G401 (cell line): ENCODE measurements at regions not wholly inside any gene's neighbourhood (a gene's known extent, or its start where the extent isn't known, plus 50 kb on each side); places are given as distances from the start of the nearest gene placed in this dataset.
"Not testable (repeated sequence)": the region's sequence is repeated elsewhere in the genome, so short reads cannot be mapped to it uniquely, and the experiment has no call there.

ENCODE experiments used
- DNase-seq: peaks from one replicate; pipeline ENCODE4 v3.0.0-alpha.2; 2015; ENCODE audit warnings: low spot score
- in situ Hi-C: cut with HindIII; loops from 2 replicates; pipeline ENCODE4 v1.10.0; 2016; ENCODE audit warnings: low sequenced_read_pairs, mixed read lengths

- in situ Hi-C loops = no loop called here
- DNase-seq = no peak
These were observed 599.6 kb upstream of the GHITM start for GRCh38 chr10:83539528-83540308.

GRCh38 chr10:83541046-83541445 is 598.3 kb upstream of the GHITM start:
- in situ Hi-C loops = no loop called here
- DNase-seq = no peak

- in situ Hi-C loops = no loop called here
- no peak for DNase-seq
These were observed 596.4 kb upstream of the GHITM start for GRCh38 chr10:83542774-83543411.

- in situ Hi-C loops = no loop called here
- DNase-seq = no peak
These were observed 595.4 kb upstream of the GHITM start for GRCh38 chr10:83543691-83544462.

GRCh38 chr10:83545901-83546391 is 593.4 kb upstream of the GHITM start:
- in situ Hi-C loops = no loop called here
- DNase-seq = no peak

- DNase-seq, in situ Hi-C loops: not testable (repeated sequence)
These were observed 588.1 kb upstream of the GHITM start for GRCh38 chr10:83551190-83551589.

GRCh38 chr10:83553366-83553765 is 585.9 kb upstream of the GHITM start:
- DNase-seq = no peak
- in situ Hi-C loops = no loop called here

GRCh38 chr10:83555264-83555663 is 584.0 kb upstream of the GHITM start:
- no peak for DNase-seq
- in situ Hi-C loops = no loop called here

GRCh38 chr10:83562381-83562780 is 576.9 kb upstream of the GHITM start:
- DNase-seq = no peak
- in situ Hi-C loops = no loop called here

- DNase-seq = no peak
- in situ Hi-C loops = no loop called here
These were observed 574.3 kb upstream of the GHITM start for GRCh38 chr10:83564889-83565588.

GRCh38 chr10:83572036-83572435 is 567.3 kb upstream of the GHITM start:
- in situ Hi-C loops = no loop called here
- DNase-seq = no peak

GRCh38 chr10:83574770-83575169 is 564.5 kb upstream of the GHITM start:
- in situ Hi-C loops = no loop called here
- DNase-seq = no peak

GRCh38 chr10:83577421-83577820 is 561.9 kb upstream of the GHITM start:
- no peak for DNase-seq
- in situ Hi-C loops = no loop called here

GRCh38 chr10:83580373-83581012 is 558.8 kb upstream of the GHITM start:
- in situ Hi-C loops = no loop called here
- no peak for DNase-seq

- DNase-seq = peak; percentile 31
- in situ Hi-C loops = no loop called here
These were observed 556.8 kb upstream of the GHITM start for GRCh38 chr10:83582407-83583095.

- in situ Hi-C loops = no loop called here
- no peak for DNase-seq
These were observed 553.6 kb upstream of the GHITM start for GRCh38 chr10:83585686-83586085.

- no peak for DNase-seq
- in situ Hi-C loops = no loop called here
These were observed 546.9 kb upstream of the GHITM start for GRCh38 chr10:83592337-83592935.

GRCh38 chr10:83603708-83604107 is 535.6 kb upstream of the GHITM start:
- in situ Hi-C loops = no loop called here
- no peak for DNase-seq
